ENCODE measurements at regions not wholly inside any gene's neighbourhood (a gene's known extent, or its start where the extent isn't known, plus 50 kb on each side); places are given as distances from the start of the nearest gene placed in this dataset.

- POLR2A ChIA-PET = no interaction called here
- Mint-ChIP-seq H3K36me3 (no peaks in the 10 kb centered on the region), H3K4me3 (no peak overlapping the region), H3K27ac (no peak overlapping the region), H3K27me3 (no peaks in the 10 kb centered on the region), H3K9me3 (no peaks in the 10 kb centered on the region), H3K4me1 (ENCODE audit: low read depth) (peaks cover 57% of the 10 kb centered on the region)
- intact Hi-C loops (cut with micrococcal nuclease) = no loop called here
- CTCF ChIA-PET = no interaction called here
- DNase-seq = no peak
These were observed 225.9 kb downstream of the SEC14L1 start for GRCh38 chr17:77366558-77367245.

- CTCF ChIA-PET = interaction anchor here (1.0 to 1.8 kb wide), 3 partner anchors 20 to 38 kb away, joined by 3 to 4 read pairs (median 3); no protein-coding TSS in a partner anchor
- no peak for DNase-seq
These were observed 228.8 kb downstream of the SEC14L1 start for GRCh38 chr17:77369544-77369971.

GRCh38 chr17:77370586-77370985 is 229.8 kb downstream of the SEC14L1 start:
- Mint-ChIP-seq H3K36me3 (peaks cover 4% of the 10 kb centered on the region), H3K9me3 (no peaks in the 10 kb centered on the region), H3K4me3 (no peak overlapping the region), H3K4me1 (ENCODE audit: low read depth) (peaks cover 56% of the 10 kb centered on the region), H3K27ac (no peak overlapping the region), H3K27me3 (no peaks in the 10 kb centered on the region)
- CTCF ChIA-PET = interaction anchor here (1.0 to 1.8 kb wide), 2 partner anchors 19 to 29 kb away, joined by 3 to 4 read pairs; no protein-coding TSS in a partner anchor
- POLR2A ChIA-PET = interaction anchor here (1.7 kb wide), 1 partner anchor 74 kb away, joined by 5 read pairs; no protein-coding TSS in a partner anchor
- intact Hi-C loops (cut with micrococcal nuclease) = loop anchor here (5.0 kb wide), 1 partner anchor 88 kb away; no protein-coding TSS in a partner anchor
- DNase-seq = no peak

More at GRCh38 chr17:77369544-77369971, 228.8 kb downstream of the SEC14L1 start:
- POLR2A ChIA-PET = interaction anchor here (1.7 kb wide), 1 partner anchor 75 kb away, joined by 5 read pairs; no protein-coding TSS in a partner anchor
- Mint-ChIP-seq H3K27ac (no peak overlapping the region), H3K36me3 (peaks cover 4% of the 10 kb centered on the region), H3K4me3 (no peak overlapping the region), H3K27me3 (no peaks in the 10 kb centered on the region), H3K9me3 (no peaks in the 10 kb centered on the region), H3K4me1 (ENCODE audit: low read depth) (peaks cover 55% of the 10 kb centered on the region)
- intact Hi-C loops (cut with micrococcal nuclease) = no loop called here

GRCh38 chr17:77371117-77371887 is 230.5 kb downstream of the SEC14L1 start:
- Mint-ChIP-seq H3K4me1 (ENCODE audit: low read depth) (peaks cover 57% of the 10 kb centered on the region), H3K4me3 (no peak overlapping the region), H3K27ac (no peak overlapping the region), H3K9me3 (no peaks in the 10 kb centered on the region), H3K27me3 (no peaks in the 10 kb centered on the region), H3K36me3 (peaks cover 4% of the 10 kb centered on the region)
- intact Hi-C loops (cut with micrococcal nuclease) = loop anchor here (5.0 kb wide), 1 partner anchor 89 kb away; no protein-coding TSS in a partner anchor
- POLR2A ChIA-PET = no interaction called here
- CTCF ChIA-PET = interaction anchor here (1.8 kb wide), 1 partner anchor 28 kb away, joined by 4 read pairs; no protein-coding TSS in a partner anchor
- no peak for DNase-seq

GRCh38 chr17:77371888-77372443 is 231.2 kb downstream of the SEC14L1 start:
- peaks cover 4% of the 10 kb centered on the region for H3K36me3 Mint-ChIP-seq
- peak overlapping the region; percentile 73 for H3K4me3 Mint-ChIP-seq
- peak overlapping the region; percentile 73 for H3K27ac Mint-ChIP-seq
- intact Hi-C loops (cut with micrococcal nuclease) = loop anchor here (2.0 to 5.0 kb wide), 2 partner anchors 39 to 90 kb away; no protein-coding TSS in a partner anchor
- CTCF ChIA-PET = interaction anchor here (1.6 kb wide), 1 partner anchor 29 kb away, joined by 10 read pairs; no protein-coding TSS in a partner anchor
- DNase-seq = no peak
- peaks cover 58% of the 10 kb centered on the region for H3K4me1 Mint-ChIP-seq (ENCODE audit: low read depth)
- no peaks in the 10 kb centered on the region for H3K27me3 Mint-ChIP-seq
- POLR2A ChIA-PET = interaction anchor here (0.6 to 1.8 kb wide), 4 partner anchors 14 to 47 kb away, joined by 3 to 11 read pairs (median 6); no protein-coding TSS in a partner anchor
- no peaks in the 10 kb centered on the region for H3K9me3 Mint-ChIP-seq

- no peaks in the 10 kb centered on the region for H3K27me3 Mint-ChIP-seq
- ChIA-PET POLR2A (interaction anchor here (0.6 to 1.8 kb wide), 4 partner anchors 15 to 47 kb away, joined by 3 to 11 read pairs (median 6); no protein-coding TSS in a partner anchor), CTCF (interaction anchor here (1.6 kb wide), 1 partner anchor 28 kb away, joined by 10 read pairs; no protein-coding TSS in a partner anchor)
- no peaks in the 10 kb centered on the region for H3K9me3 Mint-ChIP-seq
- peak overlapping the region; percentile 73 for H3K27ac Mint-ChIP-seq
- peaks cover 4% of the 10 kb centered on the region for H3K36me3 Mint-ChIP-seq
- peaks cover 62% of the 10 kb centered on the region for H3K4me1 Mint-ChIP-seq (ENCODE audit: low read depth)
- DNase-seq = peak; percentile 75
- intact Hi-C loops (cut with micrococcal nuclease) = loop anchor here (2.0 to 5.0 kb wide), 2 partner anchors 40 to 90 kb away; no protein-coding TSS in a partner anchor
- H3K4me3 Mint-ChIP-seq = peak overlapping the region; percentile 73
These were observed 231.9 kb downstream of the SEC14L1 start for GRCh38 chr17:77372444-77373298.

- no peaks in the 10 kb centered on the region for H3K27me3 Mint-ChIP-seq
- peaks cover 70% of the 10 kb centered on the region for H3K4me1 Mint-ChIP-seq (ENCODE audit: low read depth)
- no peaks in the 10 kb centered on the region for H3K9me3 Mint-ChIP-seq
- peak; percentile 58 for DNase-seq
- intact Hi-C loops (cut with micrococcal nuclease) = loop anchor here (1.0 to 5.0 kb wide), 4 partner anchors 15 to 91 kb away; no protein-coding TSS in a partner anchor
- CTCF ChIA-PET = interaction anchor here (1.0 to 4.2 kb wide), 7 partner anchors 16 to 61 kb away, joined by 3 to 30 read pairs (median 12); no protein-coding TSS in a partner anchor
- H3K4me3 Mint-ChIP-seq = peak overlapping the region; percentile 97
- peak overlapping the region; percentile 89 for H3K27ac Mint-ChIP-seq
- POLR2A ChIA-PET = interaction anchor here (0.9 to 3.1 kb wide), 10 partner anchors 9 to 101 kb away, joined by 3 to 26 read pairs (median 6); no protein-coding TSS in a partner anchor
- peaks cover 4% of the 10 kb centered on the region for H3K36me3 Mint-ChIP-seq
These were observed 232.8 kb downstream of the SEC14L1 start for GRCh38 chr17:77373299-77374169.

GRCh38 chr17:77374170-77374936 is 233.6 kb downstream of the SEC14L1 start:
- intact Hi-C loops (cut with micrococcal nuclease) = loop anchor here (1.0 to 5.0 kb wide), 3 partner anchors 14 to 92 kb away; no protein-coding TSS in a partner anchor
- Mint-ChIP-seq H3K27ac (peak overlapping the region; percentile 89), H3K36me3 (peaks cover 4% of the 10 kb centered on the region), H3K4me1 (ENCODE audit: low read depth) (peaks cover 67% of the 10 kb centered on the region), H3K9me3 (no peaks in the 10 kb centered on the region), H3K27me3 (no peaks in the 10 kb centered on the region), H3K4me3 (peak overlapping the region; percentile 97)
- peak; percentile 86 for DNase-seq
- ChIA-PET CTCF (interaction anchor here (0.6 to 4.3 kb wide), 9 partner anchors 15 to 121 kb away, joined by 3 to 30 read pairs (median 12); no protein-coding TSS in a partner anchor), POLR2A (interaction anchor here (0.6 to 3.1 kb wide), 15 partner anchors 8 to 100 kb away, joined by 3 to 26 read pairs (median 4); no protein-coding TSS in a partner anchor)

GRCh38 chr17:77375108-77375916 is 234.5 kb downstream of the SEC14L1 start:
- H3K4me1 Mint-ChIP-seq (ENCODE audit: low read depth) = peaks cover 75% of the 10 kb centered on the region
- H3K36me3 Mint-ChIP-seq = peaks cover 4% of the 10 kb centered on the region
- H3K9me3 Mint-ChIP-seq = no peaks in the 10 kb centered on the region
- peak overlapping the region; percentile 89 for H3K27ac Mint-ChIP-seq
- intact Hi-C loops (cut with micrococcal nuclease) = loop anchor here (2.0 kb wide), 1 partner anchor 13 kb away; no protein-coding TSS in a partner anchor
- H3K27me3 Mint-ChIP-seq = no peaks in the 10 kb centered on the region
- H3K4me3 Mint-ChIP-seq = peak overlapping the region; percentile 97
- POLR2A ChIA-PET = interaction anchor here (0.8 to 3.1 kb wide), 15 partner anchors 8 to 99 kb away, joined by 3 to 26 read pairs (median 5); no protein-coding TSS in a partner anchor
- peak; percentile 33 for DNase-seq
- CTCF ChIA-PET = interaction anchor here (0.6 to 4.3 kb wide), 10 partner anchors 14 to 120 kb away, joined by 3 to 30 read pairs (median 12); no protein-coding TSS in a partner anchor
